Choroid plexus epithelial cell (primary cell): ENCODE measurements at regions not wholly inside any gene's neighbourhood (a gene's known extent, or its start where the extent isn't known, plus 50 kb on each side); places are given as distances from the start of the nearest gene placed in this dataset.

Experiments
- DNase-seq: peaks from one replicate; pipeline ENCODE4 v3.0.0-alpha.2; 2010; ENCODE audit warnings: low read depth
- H3K4me3 ChIP-seq: 2 replicates; pipeline ENCODE4 v1.5.1; 2011; ENCODE audit warnings: low read depth, mild to moderate bottlenecking, control low read depth, low read length, moderate library complexity
- TF ChIP-seq, protein P1 (sequence below): conservative IDR thresholded peaks from 2 replicates; pipeline ENCODE4 v1.5.1; 2011; ENCODE audit warnings: low read depth, mild to moderate bottlenecking, control low read depth, inconsistent platforms, low read length, moderate library complexity

DNA sequence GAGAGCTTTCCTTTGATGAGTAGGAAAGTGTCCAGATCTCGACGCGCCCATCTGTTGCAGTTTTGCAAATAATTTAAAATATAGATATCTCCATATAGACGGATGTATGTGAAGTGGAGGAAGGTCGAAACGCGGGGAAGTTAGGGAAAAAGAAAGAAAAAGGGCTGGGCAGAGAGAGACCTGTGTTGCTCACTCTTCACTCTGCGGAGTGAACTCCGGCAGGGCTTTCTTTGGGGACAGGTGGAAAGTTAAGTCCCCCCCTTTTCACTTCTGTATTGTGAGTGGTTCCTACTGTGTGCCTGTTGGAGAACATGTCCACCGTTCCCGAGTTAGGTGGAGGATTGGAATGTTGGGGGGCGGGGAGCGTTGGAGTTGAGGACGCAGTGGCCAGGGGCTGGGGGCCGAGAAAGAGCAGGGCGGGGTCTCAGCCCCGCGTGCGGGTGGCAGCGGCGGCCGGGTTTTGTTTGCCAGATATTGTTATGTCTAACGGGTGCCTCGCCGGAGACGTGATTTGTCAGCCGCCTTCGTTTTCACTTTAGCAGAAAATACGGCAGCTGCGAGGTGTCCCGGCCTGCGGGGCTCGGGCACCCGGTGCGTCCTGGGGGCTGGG lies 145.1 kb upstream of the ZNF536 start:
- TF ChIP-seq, protein P1, sequence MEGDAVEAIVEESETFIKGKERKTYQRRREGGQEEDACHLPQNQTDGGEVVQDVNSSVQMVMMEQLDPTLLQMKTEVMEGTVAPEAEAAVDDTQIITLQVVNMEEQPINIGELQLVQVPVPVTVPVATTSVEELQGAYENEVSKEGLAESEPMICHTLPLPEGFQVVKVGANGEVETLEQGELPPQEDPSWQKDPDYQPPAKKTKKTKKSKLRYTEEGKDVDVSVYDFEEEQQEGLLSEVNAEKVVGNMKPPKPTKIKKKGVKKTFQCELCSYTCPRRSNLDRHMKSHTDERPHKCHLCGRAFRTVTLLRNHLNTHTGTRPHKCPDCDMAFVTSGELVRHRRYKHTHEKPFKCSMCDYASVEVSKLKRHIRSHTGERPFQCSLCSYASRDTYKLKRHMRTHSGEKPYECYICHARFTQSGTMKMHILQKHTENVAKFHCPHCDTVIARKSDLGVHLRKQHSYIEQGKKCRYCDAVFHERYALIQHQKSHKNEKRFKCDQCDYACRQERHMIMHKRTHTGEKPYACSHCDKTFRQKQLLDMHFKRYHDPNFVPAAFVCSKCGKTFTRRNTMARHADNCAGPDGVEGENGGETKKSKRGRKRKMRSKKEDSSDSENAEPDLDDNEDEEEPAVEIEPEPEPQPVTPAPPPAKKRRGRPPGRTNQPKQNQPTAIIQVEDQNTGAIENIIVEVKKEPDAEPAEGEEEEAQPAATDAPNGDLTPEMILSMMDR, result no peak
- peak overlapping the region; percentile 51 for H3K4me3 ChIP-seq
- no peak for DNase-seq

DNA sequence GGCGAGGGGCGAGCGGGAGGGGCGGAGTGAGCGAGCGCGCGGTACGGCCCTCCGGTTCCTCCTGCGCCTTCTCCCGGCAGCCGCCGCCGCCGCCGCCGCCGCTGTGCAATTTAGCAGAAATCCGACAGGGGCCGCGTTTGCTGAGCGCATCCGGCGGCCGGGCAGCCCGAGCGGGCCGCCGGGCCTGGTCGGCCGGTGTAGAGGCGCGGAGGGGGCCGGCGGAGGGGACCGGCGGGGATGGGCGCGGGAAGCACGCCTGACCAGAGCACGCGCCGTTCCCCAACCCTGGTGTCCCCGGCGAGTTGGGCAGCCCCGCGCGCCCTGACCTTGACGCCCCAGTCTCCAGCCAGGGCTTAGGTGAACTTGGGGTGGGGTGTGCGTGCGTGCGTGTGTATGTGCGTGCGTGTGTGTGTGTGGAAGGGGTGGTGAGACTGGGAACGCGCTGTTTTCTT lies 144.5 kb upstream of the ZNF536 start:
- H3K4me3 ChIP-seq, result peak overlapping the region; percentile 51
- TF ChIP-seq, protein P1, result peak; percentile 31
- peak; percentile 50 for DNase-seq

DNA sequence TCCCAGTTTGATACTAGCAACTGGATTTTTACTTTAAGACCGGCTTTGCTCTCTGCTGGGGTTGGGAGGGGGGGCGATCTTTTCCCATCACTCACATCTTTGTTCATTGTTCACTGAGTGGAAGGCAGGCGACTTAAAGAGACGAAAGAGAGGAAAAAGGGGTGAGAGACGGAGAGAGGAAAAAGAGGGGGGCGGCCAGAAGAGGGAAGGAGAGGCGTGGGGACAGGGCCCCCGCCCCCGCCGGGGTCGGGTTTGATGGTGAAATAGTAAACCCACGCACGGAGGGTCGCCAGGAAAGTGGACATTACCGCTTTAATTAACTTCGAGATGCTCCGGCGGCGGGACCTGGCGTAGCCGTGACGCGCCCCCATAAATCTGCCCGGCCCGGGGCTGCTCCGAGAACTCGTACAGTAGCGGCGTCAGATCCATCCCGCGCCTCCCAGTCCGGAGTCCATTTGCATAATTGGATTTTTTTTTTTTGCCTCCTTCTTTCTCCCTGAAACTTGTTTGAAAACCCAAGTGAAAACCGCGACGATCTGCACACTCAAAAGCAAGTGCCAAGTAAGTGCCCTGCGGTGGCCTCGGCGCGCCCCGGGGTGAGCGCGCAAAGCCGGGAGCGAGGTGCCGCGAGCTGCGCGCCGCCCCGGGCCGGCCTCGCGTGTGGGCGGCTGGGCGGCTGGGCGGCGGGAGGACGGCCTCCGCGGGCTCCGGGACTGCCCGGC lies 143.9 kb upstream of the ZNF536 start:
- H3K4me3 ChIP-seq, result peak overlapping the region; percentile 39

DNA sequence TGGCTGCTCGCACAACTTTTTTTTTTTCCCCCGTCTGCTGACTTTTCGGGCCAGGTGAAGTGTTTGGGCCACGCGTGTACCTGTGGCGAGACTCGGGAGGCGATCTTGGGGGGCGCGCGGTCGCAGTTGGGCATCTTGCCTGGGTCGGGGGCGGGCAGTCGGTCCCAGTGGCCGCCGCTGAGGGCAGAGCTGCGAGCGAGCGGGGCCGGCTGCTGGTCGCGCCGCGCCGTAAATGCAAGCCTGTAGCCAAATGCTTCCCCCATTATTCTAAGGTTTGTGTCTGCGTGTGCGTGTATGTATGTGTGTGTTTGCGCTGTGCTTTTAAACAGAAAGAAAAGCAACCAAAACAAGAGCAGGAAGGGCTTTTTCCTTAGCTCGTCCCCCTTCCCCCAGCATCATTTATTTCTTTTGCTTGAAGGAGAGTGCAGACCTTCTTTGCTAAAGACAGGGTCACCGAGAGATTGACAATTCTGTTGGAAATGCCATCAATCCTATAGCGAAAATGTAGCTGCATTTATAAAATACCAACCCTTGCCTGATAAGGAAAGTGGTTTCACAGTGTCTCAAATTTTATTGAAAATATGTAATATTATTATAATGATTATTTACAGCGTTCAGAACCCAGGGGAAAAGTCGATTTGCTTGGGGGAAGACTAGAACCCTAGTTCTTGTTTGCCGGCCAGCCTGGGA lies 143.2 kb upstream of the ZNF536 start:
- peak overlapping the region; percentile 39 for H3K4me3 ChIP-seq
- peak; percentile 20 for DNase-seq
- TF ChIP-seq, protein P1, result no peak

More for the DNA sequence above, 143.9 kb upstream of the ZNF536 start:
- no peak for DNase-seq
- TF ChIP-seq, protein P1, result no peak

DNA sequence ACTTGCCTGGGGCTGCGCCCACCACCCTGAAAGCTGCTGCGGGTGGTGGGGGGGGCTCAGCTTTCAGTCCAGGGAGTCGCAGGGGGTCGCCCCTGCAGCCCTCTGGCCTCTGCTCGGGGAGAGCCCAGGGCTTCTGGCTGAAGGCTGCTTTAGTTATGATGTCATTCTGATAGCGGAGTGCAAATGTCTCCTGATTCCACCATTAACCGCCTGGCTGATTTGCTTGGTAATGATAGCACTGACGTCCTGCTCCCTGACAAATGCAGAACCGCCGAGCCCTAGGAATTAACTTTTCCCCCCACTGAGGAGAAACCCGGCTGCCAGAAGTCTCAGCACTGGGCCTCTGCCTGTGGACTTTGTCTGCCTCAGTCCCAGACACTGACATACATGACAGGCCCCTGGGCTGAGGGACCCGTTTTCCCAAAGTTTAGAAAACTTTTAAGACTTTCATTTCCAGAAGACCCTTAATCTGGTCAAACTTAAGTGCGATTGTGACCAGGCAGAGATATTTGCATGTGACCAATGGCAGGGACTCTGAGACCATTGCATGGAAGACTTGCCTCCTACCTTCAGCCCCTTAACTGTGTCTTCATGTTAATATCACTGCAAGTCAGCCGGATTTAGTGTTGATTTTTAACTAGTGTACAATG lies 142.5 kb upstream of the ZNF536 start:
- H3K4me3 ChIP-seq, result no peak overlapping the region
- TF ChIP-seq, protein P1, result no peak
- no peak for DNase-seq

DNA sequence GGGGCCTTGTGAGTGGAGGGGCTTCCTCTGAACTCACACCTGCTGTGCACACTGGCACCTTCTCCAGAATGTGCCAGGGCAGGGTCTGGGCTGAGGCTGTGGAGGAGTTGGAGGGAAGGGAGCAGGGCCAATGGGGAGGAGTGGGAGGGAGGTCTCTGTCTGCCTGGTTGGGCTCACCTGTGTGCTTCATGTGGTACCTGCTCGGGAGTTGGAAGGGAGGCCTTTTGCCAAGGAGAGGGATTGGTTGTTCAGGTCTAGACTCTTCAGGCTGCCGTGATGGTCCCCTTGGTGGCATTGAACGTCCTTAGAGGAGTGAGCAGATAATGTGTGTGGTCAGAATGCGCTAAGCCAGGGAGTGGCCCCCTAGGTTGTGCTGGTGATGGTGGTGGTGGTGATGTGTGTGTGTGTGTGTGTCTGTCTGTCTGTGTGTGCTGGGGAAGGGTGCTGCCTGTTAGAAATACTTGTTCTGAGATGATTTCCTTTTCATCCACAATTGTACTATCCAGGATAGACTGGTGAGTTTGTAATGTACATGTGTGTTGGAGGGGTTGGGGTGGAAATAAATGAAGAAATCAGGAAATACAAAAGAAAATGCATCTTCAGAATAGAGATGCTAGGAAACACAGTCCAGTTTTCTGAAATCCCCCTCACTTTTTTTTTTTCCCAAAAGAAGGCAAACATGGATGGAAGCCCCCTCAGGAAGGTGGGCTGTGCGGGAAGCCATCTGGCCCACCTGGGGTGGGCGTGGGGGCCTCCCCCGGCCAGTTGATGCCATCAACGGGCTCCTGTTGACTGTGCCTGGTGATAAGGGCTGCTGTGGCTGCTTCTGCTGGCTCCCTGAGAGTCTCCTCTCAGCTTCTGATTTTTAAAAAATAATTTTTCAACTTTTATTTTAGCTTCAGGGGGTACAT lies 140.5 kb upstream of the ZNF536 start:
- no peak overlapping the region for H3K4me3 ChIP-seq
- no peak for DNase-seq
- TF ChIP-seq, protein P1, result no peak
